ENCODE measurements at regions not wholly inside any gene's neighbourhood (a gene's known extent, or its start where the extent isn't known, plus 50 kb on each side); places are given as distances from the start of the nearest gene placed in this dataset.

DNA sequence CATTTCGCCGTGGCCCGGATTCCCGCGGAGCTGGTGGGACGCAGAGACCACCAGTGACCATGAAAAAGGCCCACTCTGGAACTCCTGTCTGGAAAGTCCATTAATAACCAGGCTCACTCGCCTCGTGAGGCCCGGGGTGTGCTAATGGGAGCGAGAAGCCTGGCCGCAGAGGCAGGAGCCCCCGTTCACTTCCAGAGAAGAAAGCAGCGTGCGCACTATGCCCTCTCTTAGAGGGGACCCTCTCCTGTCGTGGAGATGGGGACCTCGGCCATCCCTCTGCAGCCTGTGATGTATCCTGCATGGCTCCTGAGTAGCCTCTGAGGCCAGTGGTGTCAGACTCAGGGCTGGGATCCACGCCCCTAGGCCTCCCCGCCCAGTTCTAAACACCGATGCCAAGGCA is 134.1 kb upstream of the VRK1 start:
- in situ Hi-C loops (cut with HindIII; ENCODE audit: low sequenced_read_pairs): no loop called here
- no peak overlapping the region for H3K4me3 ChIP-seq (ENCODE audit: low read depth, low read length)
- DNase-seq (ENCODE audit: low read depth): no peak
- TF ChIP-seq, protein P1, sequence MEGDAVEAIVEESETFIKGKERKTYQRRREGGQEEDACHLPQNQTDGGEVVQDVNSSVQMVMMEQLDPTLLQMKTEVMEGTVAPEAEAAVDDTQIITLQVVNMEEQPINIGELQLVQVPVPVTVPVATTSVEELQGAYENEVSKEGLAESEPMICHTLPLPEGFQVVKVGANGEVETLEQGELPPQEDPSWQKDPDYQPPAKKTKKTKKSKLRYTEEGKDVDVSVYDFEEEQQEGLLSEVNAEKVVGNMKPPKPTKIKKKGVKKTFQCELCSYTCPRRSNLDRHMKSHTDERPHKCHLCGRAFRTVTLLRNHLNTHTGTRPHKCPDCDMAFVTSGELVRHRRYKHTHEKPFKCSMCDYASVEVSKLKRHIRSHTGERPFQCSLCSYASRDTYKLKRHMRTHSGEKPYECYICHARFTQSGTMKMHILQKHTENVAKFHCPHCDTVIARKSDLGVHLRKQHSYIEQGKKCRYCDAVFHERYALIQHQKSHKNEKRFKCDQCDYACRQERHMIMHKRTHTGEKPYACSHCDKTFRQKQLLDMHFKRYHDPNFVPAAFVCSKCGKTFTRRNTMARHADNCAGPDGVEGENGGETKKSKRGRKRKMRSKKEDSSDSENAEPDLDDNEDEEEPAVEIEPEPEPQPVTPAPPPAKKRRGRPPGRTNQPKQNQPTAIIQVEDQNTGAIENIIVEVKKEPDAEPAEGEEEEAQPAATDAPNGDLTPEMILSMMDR (IDR thresholded peaks at IDR 0.05; ENCODE audit: low read depth, low read length, missing control alignments): no peak

DNA sequence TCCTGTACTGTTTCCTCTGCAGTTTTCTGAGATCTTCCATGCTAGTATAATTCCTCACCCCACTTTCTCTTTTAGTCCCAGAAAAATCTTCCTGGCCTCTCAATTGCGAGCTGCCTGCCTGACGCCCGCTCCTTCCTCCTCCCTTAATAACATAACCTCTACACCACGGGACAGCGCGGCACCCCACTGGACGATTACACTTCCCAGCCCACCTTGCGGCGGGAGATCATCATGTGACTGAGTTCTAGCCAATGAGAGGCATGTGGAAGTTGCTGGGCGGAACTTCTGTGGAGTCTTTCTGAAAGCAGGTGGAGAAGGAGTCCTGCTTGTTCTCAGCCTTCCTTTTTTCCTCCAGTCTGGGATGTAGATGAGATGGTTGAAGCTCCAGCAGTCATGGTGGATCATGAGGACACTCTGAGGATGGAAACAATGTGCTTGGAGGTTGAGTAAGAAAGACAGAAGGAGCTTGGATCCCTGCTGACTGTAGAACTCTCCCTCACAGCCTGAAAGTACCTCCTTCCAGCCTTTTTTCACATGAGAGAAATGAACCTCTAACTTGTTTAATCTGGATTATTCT is 133.6 kb upstream of the VRK1 start:
- in situ Hi-C loops (cut with HindIII; ENCODE audit: low sequenced_read_pairs): no loop called here
- H3K4me3 ChIP-seq (ENCODE audit: low read depth, low read length): no peak overlapping the region
- no peak for DNase-seq (ENCODE audit: low read depth)
- TF ChIP-seq, protein P1 (IDR thresholded peaks at IDR 0.05; ENCODE audit: low read depth, low read length, missing control alignments): no peak

DNA sequence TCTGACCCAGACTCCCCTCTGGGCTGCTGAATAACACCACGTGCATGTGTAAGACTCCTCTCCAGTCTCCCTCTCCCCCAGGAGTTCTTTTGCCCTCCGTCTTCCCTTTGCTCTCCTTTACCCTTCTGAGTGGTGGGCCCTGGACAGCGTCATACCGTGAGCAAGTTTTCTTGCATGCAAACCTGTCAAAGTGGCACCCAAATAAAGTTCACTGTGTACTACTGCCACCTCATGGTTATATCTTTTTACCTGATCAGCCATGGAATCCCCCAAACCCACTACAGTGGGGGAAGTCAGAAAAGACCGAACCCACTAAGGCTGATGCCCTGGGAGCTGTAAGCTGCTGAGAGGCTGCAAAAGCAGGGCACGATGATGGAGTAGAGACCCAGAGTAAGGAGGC is 131.1 kb upstream of the VRK1 start:
- TF ChIP-seq, protein P1 (IDR thresholded peaks at IDR 0.05; ENCODE audit: low read depth, low read length, missing control alignments): no peak
- no peak for DNase-seq (ENCODE audit: low read depth)
- in situ Hi-C loops (cut with HindIII; ENCODE audit: low sequenced_read_pairs): no loop called here
- no peak overlapping the region for H3K4me3 ChIP-seq (ENCODE audit: low read depth, low read length)

DNA sequence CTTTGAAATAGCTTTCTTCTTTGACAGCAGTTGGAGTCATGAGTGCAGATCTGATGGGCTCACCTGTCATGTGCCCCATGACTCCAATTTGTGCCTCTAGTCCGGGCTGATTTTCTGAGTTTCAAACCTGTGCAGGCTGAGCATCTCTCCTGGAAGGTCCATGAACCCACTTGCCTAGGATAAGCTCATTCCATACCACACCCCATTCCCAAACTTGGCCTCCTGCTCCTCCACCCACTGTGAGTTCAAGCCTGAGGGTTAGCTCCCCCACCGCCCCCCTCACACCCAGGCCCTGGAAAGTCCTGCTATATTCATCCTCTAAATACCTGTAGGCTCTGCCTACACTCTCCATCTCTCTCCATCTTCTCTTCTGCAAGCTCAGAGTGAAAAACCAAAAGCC is 126.8 kb upstream of the VRK1 start:
- H3K4me3 ChIP-seq (ENCODE audit: low read depth, low read length): no peak overlapping the region
- DNase-seq (ENCODE audit: low read depth): no peak
- in situ Hi-C loops (cut with HindIII; ENCODE audit: low sequenced_read_pairs): no loop called here
- TF ChIP-seq, protein P1 (IDR thresholded peaks at IDR 0.05; ENCODE audit: low read depth, low read length, missing control alignments): no peak

DNA sequence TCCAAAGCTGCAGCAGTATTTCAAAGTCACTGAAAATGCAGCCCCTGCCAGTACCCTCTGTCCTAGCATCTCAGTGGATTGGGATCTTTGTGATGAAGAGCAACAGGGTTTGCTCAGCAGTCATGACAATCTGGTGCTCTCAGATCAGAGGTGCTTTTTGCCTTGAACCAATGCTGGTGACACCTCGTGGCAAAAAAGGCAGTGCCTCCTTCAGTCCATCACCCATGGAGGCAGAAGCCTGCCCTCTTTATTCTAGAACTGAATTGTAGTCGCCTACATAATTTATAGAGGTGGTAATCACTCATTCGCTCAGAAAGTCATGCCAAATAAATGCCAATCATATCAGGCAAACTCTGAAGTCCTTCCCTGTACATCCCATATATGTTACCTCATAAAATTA is 126.0 kb upstream of the VRK1 start:
- no peak overlapping the region for H3K4me3 ChIP-seq (ENCODE audit: low read depth, low read length)
- TF ChIP-seq, protein P1 (IDR thresholded peaks at IDR 0.05; ENCODE audit: low read depth, low read length, missing control alignments): no peak
- in situ Hi-C loops (cut with HindIII; ENCODE audit: low sequenced_read_pairs): no loop called here
- DNase-seq (ENCODE audit: low read depth): no peak

DNA sequence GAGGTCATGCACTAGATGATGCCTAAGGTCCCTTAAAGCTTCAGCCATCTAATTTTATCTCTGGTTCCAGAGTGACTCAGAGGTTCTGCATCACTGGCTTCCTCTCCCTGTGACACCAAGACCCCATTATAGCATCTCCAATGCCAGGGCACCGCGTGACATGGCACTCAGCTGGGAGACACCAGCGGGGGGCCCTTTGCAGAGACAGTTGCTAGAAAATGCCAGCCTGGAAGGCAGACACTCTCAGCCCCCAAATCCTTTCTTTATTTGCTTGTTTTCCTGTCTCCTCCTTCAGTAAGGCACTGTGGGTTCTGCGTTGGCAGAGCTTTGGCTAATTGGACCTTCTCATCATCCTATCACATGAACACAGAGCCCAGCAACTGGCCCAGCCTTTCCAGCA is 123.5 kb upstream of the VRK1 start:
- TF ChIP-seq, protein P1 (IDR thresholded peaks at IDR 0.05; ENCODE audit: low read depth, low read length, missing control alignments): no peak
- DNase-seq (ENCODE audit: low read depth): no peak
- in situ Hi-C loops (cut with HindIII; ENCODE audit: low sequenced_read_pairs): no loop called here
- no peak overlapping the region for H3K4me3 ChIP-seq (ENCODE audit: low read depth, low read length)

DNA sequence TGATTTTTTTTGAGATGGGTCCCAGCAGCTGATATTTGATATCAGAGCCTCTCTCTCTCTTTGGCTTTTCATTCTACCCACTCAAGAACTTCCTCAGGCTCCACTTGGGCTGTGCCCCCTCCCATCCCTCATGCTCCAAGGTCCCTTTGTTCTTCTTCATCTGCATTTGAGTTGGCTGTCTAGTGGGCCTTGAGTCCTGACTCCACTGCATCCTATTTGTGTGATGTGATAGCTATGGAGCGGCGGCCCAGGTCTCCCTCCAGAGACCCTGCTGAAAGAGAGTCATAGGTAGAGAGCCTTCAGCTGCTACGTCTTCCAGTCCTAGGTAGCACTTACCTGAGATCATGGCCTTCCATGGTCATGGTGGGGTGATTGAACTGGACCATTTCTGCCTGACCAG is 123.1 kb upstream of the VRK1 start:
- H3K4me3 ChIP-seq (ENCODE audit: low read depth, low read length): no peak overlapping the region
- DNase-seq (ENCODE audit: low read depth): no peak
- TF ChIP-seq, protein P1 (IDR thresholded peaks at IDR 0.05; ENCODE audit: low read depth, low read length, missing control alignments): no peak
- in situ Hi-C loops (cut with HindIII; ENCODE audit: low sequenced_read_pairs): no loop called here

All from astrocyte of the cerebellum (primary cell).